Stomach (tissue), 4 donors: ENCODE measurements at regions not wholly inside any gene's neighbourhood (a gene's known extent, or its start where the extent isn't known, plus 50 kb on each side); places are given as distances from the start of the nearest gene placed in this dataset.

Source experiments
- CTCF ChIP-seq, 7 experiments: fragments of 450-650 bp in 4 of 7; fragments of 200-600 bp in 3 of 7; sonication (generic) in 3 of 7; IDR thresholded peaks; one replicate each; pipeline ENCODE4 v1.5.1; 2016 to 2019; ENCODE audit warnings: antibody characterized with exemption in 7 of 7, control low read depth in 2 of 7, mild to moderate bottlenecking in 1 of 7
- POLR2A ChIP-seq, 4 donors: fragments of 450-650 bp; IDR thresholded peaks; one replicate each; pipeline ENCODE4 v1.6.1; 2016; ENCODE audit warnings: antibody characterized with exemption in 4 of 4, control low read depth in 2 of 4, mild to moderate bottlenecking in 1 of 4, moderate library complexity in 1 of 4

GRCh38 chr11:115008799-115009198, 330.5 kb downstream of the NXPE2 start:
- TF ChIP-seq CTCF (IDR thresholded peaks at IDR 0.05), result no peak
- no peak for TF ChIP-seq POLR2A (IDR thresholded peaks at IDR 0.05)
